CD8-positive, alpha-beta memory T cell (primary cell): ENCODE measurements at regions not wholly inside any gene's neighbourhood (a gene's known extent, or its start where the extent isn't known, plus 50 kb on each side); places are given as distances from the start of the nearest gene placed in this dataset.

Experiments
- CTCF ChIA-PET: fragments of 350-600 bp; sonication (Branson Sonifier 250); formaldehyde crosslinking; loops from one replicate; lab custom pipeline; 2021; ENCODE audit warnings: antibody characterized with exemption; lab: Charles Lee
- POLR2A ChIA-PET: fragments of 350-600 bp; sonication (Branson Sonifier 250); formaldehyde crosslinking; loops from one replicate; lab custom pipeline; 2021; ENCODE audit warnings: antibody characterized with exemption; lab: Charles Lee
- DNase-seq, 5 donors: peaks; one replicate each; pipeline versions ENCODE4 v3.0.0 to v3.0.0-alpha.2; 2020 to 2022; ENCODE audit warnings: mixed read lengths in 1 of 5
- H3K27ac ChIP-seq: one replicate; pipeline ENCODE4 v1.7.0; 2013; ENCODE audit warnings: low read depth, mild to moderate bottlenecking, low read length, moderate library complexity
- H3K27me3 ChIP-seq: 2 replicates; pipeline ENCODE4 v1.7.0; 2013; ENCODE audit warnings: low read length, mild to moderate bottlenecking; ENCODE audit not compliant: insufficient read depth, poor library complexity, severe bottlenecking
- H3K36me3 ChIP-seq: 2 replicates; pipeline ENCODE4 v1.7.0; 2013; ENCODE audit warnings: mild to moderate bottlenecking, low read length, moderate library complexity; ENCODE audit not compliant: insufficient read depth
- H3K4me1 ChIP-seq: 2 replicates; pipeline ENCODE4 v1.7.0; 2013; ENCODE audit warnings: mild to moderate bottlenecking, low read length, moderate library complexity; ENCODE audit not compliant: insufficient read depth
- H3K4me3 ChIP-seq: 2 replicates; pipeline ENCODE4 v1.7.0; 2013; ENCODE audit warnings: mild to moderate bottlenecking, low read length
- H3K9me3 ChIP-seq: 2 replicates; pipeline ENCODE4 v1.7.0; 2013; ENCODE audit warnings: mild to moderate bottlenecking, low read length
- H3K27ac Mint-ChIP-seq, 8 donors: one replicate each; pipeline ENCODE4 v1.8.0; 2020 to 2021; ENCODE audit warnings: mixed read lengths in 8 of 8, mild to moderate bottlenecking in 6 of 8, inconsistent platforms in 3 of 8, moderate library complexity in 3 of 8
- H3K27me3 Mint-ChIP-seq, 2 donors: one replicate each; pipeline ENCODE4 v1.8.0; 2020 to 2021; ENCODE audit warnings: mixed read lengths in 2 of 2, mild to moderate bottlenecking in 1 of 2, moderate library complexity in 1 of 2
- H3K36me3 Mint-ChIP-seq, 3 donors: one replicate each; pipeline ENCODE4 v1.8.0; 2020 to 2021; ENCODE audit warnings: mixed read lengths in 3 of 3, inconsistent platforms in 1 of 3, mild to moderate bottlenecking in 1 of 3
- H3K4me1 Mint-ChIP-seq, 3 donors: one replicate each; pipeline ENCODE4 v1.8.0; 2020 to 2021; ENCODE audit warnings: mixed read lengths in 3 of 3, inconsistent platforms in 1 of 3, mild to moderate bottlenecking in 1 of 3
- H3K4me3 Mint-ChIP-seq, 7 donors: one replicate each; pipeline ENCODE4 v1.8.0; 2020 to 2021; ENCODE audit warnings: mixed read lengths in 7 of 7, mild to moderate bottlenecking in 6 of 7, moderate library complexity in 4 of 7, inconsistent platforms in 2 of 7
- H3K9me3 Mint-ChIP-seq, 5 donors: one replicate each; pipeline ENCODE4 v1.8.0; 2020 to 2022; ENCODE audit warnings: mixed read lengths in 5 of 5, mild to moderate bottlenecking in 3 of 5, moderate library complexity in 2 of 5, inconsistent platforms in 1 of 5

DNA sequence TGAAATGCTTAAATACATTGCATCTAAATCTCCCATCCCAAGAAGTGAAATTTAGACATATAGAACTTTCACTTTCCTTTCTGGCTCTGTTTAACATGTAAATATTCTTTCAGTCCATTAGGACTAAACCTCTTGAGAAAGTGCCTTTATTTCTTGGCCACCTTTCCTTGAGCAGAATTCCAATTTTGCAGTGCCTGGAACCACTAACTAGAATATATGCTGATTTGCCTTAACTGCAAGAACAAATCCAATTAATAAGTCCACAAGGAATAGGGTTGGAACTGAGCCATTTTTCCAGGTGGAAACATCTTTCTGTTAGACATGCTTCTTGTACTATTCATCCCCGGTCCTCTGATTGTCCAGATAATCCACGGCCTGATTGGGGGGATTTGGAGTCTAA is 478.0 kb downstream of the ENC1 start:
- no peaks in the 10 kb centered on the region for H3K9me3 Mint-ChIP-seq
- ChIA-PET CTCF (no interaction called here), POLR2A (no interaction called here)
- Histone ChIP-seq H3K4me1 (no peaks in the 10 kb centered on the region), H3K27me3 (no peaks in the 10 kb centered on the region), H3K27ac (no peak overlapping the region), H3K36me3 (no peaks in the 10 kb centered on the region), H3K9me3 (no peaks in the 10 kb centered on the region), H3K4me3 (no peak overlapping the region)
- no peak overlapping the region for H3K27ac Mint-ChIP-seq
- no peak overlapping the region for H3K4me3 Mint-ChIP-seq
- no peaks in the 10 kb centered on the region for H3K4me1 Mint-ChIP-seq
- H3K27me3 Mint-ChIP-seq: peaks cover 0 to 7% of the 10 kb centered on the region in 2 donors
- H3K36me3 Mint-ChIP-seq: no peaks in the 10 kb centered on the region
- no peak for DNase-seq

- H3K27ac ChIP-seq: no peak overlapping the region
- no peaks in the 10 kb centered on the region for H3K36me3 ChIP-seq
- H3K27me3 ChIP-seq: no peaks in the 10 kb centered on the region
- ChIA-PET CTCF (no interaction called here), POLR2A (no interaction called here)
- no peak for DNase-seq
- H3K9me3 ChIP-seq: no peaks in the 10 kb centered on the region
- no peaks in the 10 kb centered on the region for H3K36me3 Mint-ChIP-seq
- H3K9me3 Mint-ChIP-seq: no peaks in the 10 kb centered on the region
- no peaks in the 10 kb centered on the region for H3K4me1 ChIP-seq
- no peak overlapping the region for H3K27ac Mint-ChIP-seq
- no peaks in the 10 kb centered on the region for H3K4me1 Mint-ChIP-seq
- H3K4me3 Mint-ChIP-seq: no peak overlapping the region
- no peak overlapping the region for H3K4me3 ChIP-seq
- peaks cover 0 to 3% of the 10 kb centered on the region in 2 donors for H3K27me3 Mint-ChIP-seq
Measured at GRCh38 chr5:74161170-74161569, 479.4 kb downstream of the ENC1 start.

DNA sequence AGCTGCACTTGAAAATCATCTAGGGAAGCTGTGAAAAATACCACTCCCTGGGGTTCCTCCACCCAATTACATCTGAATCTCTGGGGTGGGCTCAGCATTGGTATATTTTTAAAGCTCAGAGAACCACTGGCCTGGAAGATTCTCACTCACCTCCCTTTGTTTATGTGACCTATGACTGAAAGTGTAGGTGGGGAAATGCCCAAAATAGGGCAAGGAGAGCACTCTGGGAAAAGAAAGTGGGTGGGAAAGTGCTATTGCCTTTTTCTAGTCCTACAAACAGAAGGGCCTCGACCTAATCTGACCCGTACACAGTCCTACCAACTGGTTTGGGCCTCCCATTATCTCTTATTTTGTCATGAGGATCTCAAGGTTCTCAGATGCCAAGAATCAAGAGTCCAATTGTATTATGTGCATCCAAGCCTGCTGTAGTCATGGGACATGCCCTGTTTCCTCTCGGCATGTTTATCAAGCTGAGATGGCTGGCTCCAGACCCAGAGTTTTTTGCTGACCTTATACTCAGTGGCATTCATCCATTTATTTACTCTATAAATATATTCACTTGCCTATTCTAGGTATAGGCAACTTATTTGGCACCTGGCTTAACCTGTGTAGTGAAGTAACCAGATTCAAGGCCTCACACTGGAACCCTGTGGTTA is 483.7 kb downstream of the ENC1 start:
- Mint-ChIP-seq H3K4me3 (no peak overlapping the region), H3K27me3 (peaks cover 3 to 6% of the 10 kb centered on the region in 2 donors), H3K27ac (no peak overlapping the region), H3K9me3 (no peaks in the 10 kb centered on the region), H3K36me3 (no peaks in the 10 kb centered on the region), H3K4me1 (no peaks in the 10 kb centered on the region)
- Histone ChIP-seq H3K27me3 (no peaks in the 10 kb centered on the region), H3K4me3 (no peak overlapping the region), H3K4me1 (no peaks in the 10 kb centered on the region), H3K9me3 (no peaks in the 10 kb centered on the region), H3K36me3 (no peaks in the 10 kb centered on the region), H3K27ac (no peak overlapping the region)
- DNase-seq: no peak
- POLR2A ChIA-PET: no interaction called here
- CTCF ChIA-PET: no interaction called here

DNA sequence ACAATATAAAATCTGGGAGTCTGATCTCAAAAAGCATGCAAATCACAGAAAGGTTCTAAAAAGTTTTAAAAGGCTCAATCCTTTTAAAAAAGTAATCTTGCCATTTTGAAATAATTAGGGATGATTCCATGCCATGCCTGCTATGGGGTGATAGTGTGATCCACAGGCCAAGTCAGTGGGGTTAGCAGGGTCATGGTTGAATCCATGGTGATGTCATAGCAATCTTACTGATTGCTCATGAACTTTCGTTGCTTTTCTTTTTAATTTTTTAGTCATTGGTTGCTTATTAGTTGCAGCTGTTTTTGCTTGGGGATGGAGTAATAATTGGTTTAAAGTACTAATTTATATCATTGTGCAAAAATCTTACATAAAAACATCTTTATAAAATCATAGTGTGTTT is 485.0 kb downstream of the ENC1 start:
- Mint-ChIP-seq H3K36me3 (no peaks in the 10 kb centered on the region), H3K4me1 (no peaks in the 10 kb centered on the region), H3K4me3 (no peak overlapping the region), H3K9me3 (no peaks in the 10 kb centered on the region), H3K27me3 (peaks cover 3 to 11% of the 10 kb centered on the region in 2 donors), H3K27ac (no peak overlapping the region)
- H3K9me3 ChIP-seq: no peaks in the 10 kb centered on the region
- ChIA-PET POLR2A (no interaction called here), CTCF (no interaction called here)
- no peaks in the 10 kb centered on the region for H3K36me3 ChIP-seq
- no peak for DNase-seq
- no peaks in the 10 kb centered on the region for H3K27me3 ChIP-seq
- H3K27ac ChIP-seq: no peak overlapping the region
- no peak overlapping the region for H3K4me3 ChIP-seq
- H3K4me1 ChIP-seq: no peaks in the 10 kb centered on the region

GRCh38 chr5:74154526-74154925 is 486.0 kb downstream of the ENC1 start:
- Mint-ChIP-seq H3K4me3 (no peak overlapping the region), H3K36me3 (no peaks in the 10 kb centered on the region), H3K9me3 (no peaks in the 10 kb centered on the region), H3K27ac (no peak overlapping the region), H3K4me1 (no peaks in the 10 kb centered on the region), H3K27me3 (peaks cover 3 to 15% of the 10 kb centered on the region in 2 donors)
- H3K4me3 ChIP-seq: no peak overlapping the region
- ChIA-PET POLR2A (no interaction called here), CTCF (no interaction called here)
- H3K27me3 ChIP-seq: no peaks in the 10 kb centered on the region
- no peaks in the 10 kb centered on the region for H3K4me1 ChIP-seq
- H3K27ac ChIP-seq: no peak overlapping the region
- DNase-seq: no peak
- H3K9me3 ChIP-seq: no peaks in the 10 kb centered on the region
- H3K36me3 ChIP-seq: no peaks in the 10 kb centered on the region

GRCh38 chr5:74153255-74153790 is 487.2 kb downstream of the ENC1 start:
- H3K36me3 ChIP-seq: no peaks in the 10 kb centered on the region
- no peaks in the 10 kb centered on the region for H3K9me3 Mint-ChIP-seq
- no peak overlapping the region for H3K27ac ChIP-seq
- DNase-seq: no peak
- no peaks in the 10 kb centered on the region for H3K9me3 ChIP-seq
- no peak overlapping the region for H3K4me3 ChIP-seq
- peaks cover 5 to 21% of the 10 kb centered on the region in 2 donors for H3K27me3 Mint-ChIP-seq
- H3K4me3 Mint-ChIP-seq: no peak overlapping the region
- no peaks in the 10 kb centered on the region for H3K27me3 ChIP-seq
- no peaks in the 10 kb centered on the region for H3K4me1 Mint-ChIP-seq
- POLR2A ChIA-PET: no interaction called here
- CTCF ChIA-PET: no interaction called here
- H3K27ac Mint-ChIP-seq: no peak overlapping the region
- no peaks in the 10 kb centered on the region for H3K36me3 Mint-ChIP-seq
- H3K4me1 ChIP-seq: no peaks in the 10 kb centered on the region

GRCh38 chr5:74152625-74153254 is 487.8 kb downstream of the ENC1 start:
- ChIA-PET POLR2A (no interaction called here), CTCF (no interaction called here)

GRCh38 chr5:74152136-74152535 is 488.4 kb downstream of the ENC1 start:
- Mint-ChIP-seq H3K4me1 (no peaks in the 10 kb centered on the region), H3K36me3 (no peaks in the 10 kb centered on the region), H3K27ac (no peak overlapping the region), H3K9me3 (no peaks in the 10 kb centered on the region), H3K27me3 (peaks cover 5 to 26% of the 10 kb centered on the region in 2 donors), H3K4me3 (no peak overlapping the region)
- POLR2A ChIA-PET: no interaction called here
- no peak for DNase-seq
- no peaks in the 10 kb centered on the region for H3K4me1 ChIP-seq
- no peaks in the 10 kb centered on the region for H3K27me3 ChIP-seq
- CTCF ChIA-PET: no interaction called here
- no peaks in the 10 kb centered on the region for H3K36me3 ChIP-seq
- H3K4me3 ChIP-seq: no peak overlapping the region
- H3K27ac ChIP-seq: no peak overlapping the region
- H3K9me3 ChIP-seq: no peaks in the 10 kb centered on the region

More at GRCh38 chr5:74152625-74153254, 487.8 kb downstream of the ENC1 start:
- Histone ChIP-seq H3K9me3 (no peaks in the 10 kb centered on the region), H3K27ac (no peak overlapping the region), H3K36me3 (no peaks in the 10 kb centered on the region), H3K4me1 (no peaks in the 10 kb centered on the region), H3K4me3 (no peak overlapping the region), H3K27me3 (no peaks in the 10 kb centered on the region)
- Mint-ChIP-seq H3K9me3 (no peaks in the 10 kb centered on the region), H3K27ac (no peak overlapping the region), H3K4me1 (no peaks in the 10 kb centered on the region), H3K27me3 (peaks cover 5 to 24% of the 10 kb centered on the region in 2 donors), H3K4me3 (no peak overlapping the region), H3K36me3 (no peaks in the 10 kb centered on the region)
- no peak for DNase-seq
